HG02759 (cell line): ENCODE measurements at regions not wholly inside any gene's neighbourhood (a gene's known extent, or its start where the extent isn't known, plus 50 kb on each side); places are given as distances from the start of the nearest gene placed in this dataset.

Source experiments
- ATAC-seq: cut with Tn5 transposase; IDR thresholded peaks from one replicate; pipeline ENCODE4 v1.9.1; 2021; ENCODE audit warnings: mild to moderate bottlenecking, moderate library complexity; ENCODE audit not compliant: unreplicated experiment

DNA sequence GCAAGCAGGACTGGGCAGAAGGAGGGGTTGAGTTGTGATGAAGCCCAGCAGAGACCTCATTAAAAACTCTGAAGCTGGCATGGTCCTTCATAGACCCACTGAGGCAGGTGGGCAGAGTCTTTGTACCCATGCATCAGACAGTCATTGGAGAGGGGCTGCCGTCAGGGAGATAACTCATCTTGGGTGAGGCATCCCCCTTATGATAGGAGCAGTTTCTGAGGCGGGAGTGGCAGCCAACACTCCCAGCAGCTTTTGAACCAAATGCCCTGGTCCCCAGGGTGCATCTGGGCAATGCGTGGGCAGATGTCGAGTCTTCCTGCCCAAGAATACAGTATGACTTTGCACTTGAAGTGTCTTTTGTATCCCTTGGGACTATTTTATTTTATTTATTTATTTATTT is 68.1 kb downstream of the HTR5A start:
- no peak for ATAC-seq

DNA sequence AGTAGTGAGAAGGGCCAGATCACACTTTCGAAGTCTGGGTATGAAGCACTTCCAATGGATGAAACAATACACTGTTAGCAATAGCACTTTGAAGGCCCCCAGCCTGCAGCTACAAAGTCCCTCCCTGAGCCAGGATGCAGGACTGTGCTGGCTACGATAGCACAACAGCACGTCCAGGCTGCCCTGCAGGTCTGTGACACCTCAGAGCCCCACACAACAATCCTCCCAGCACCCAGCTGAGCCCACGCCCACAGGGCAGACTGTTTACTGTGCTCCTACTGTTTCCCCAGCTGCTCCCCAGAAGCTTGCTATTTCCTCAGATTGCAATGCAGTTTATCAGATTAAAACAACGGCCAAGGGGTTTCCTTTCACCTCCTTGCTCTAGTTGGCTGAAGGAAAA is 71.4 kb downstream of the HTR5A start:
- no peak for ATAC-seq

DNA sequence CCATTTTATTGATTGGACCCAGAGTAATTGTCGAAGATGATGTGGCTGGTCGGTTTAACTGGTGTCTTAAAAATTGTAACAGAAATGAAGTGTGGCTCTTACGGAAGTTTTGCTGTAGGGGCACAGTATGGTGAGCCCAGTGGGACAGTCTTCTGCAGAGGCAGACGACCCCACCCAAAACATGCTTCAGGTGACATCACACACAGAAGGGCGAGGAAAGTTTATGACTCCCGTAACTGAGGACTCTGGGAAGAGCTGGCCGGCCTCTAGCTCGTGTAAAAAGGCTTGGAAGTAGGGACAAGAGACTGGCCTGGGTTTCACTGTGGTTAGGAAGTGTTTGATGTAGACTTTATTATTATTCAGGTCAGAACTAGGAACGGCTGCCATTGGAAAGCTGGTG is 73.3 kb downstream of the HTR5A start:
- ATAC-seq, result no peak

DNA sequence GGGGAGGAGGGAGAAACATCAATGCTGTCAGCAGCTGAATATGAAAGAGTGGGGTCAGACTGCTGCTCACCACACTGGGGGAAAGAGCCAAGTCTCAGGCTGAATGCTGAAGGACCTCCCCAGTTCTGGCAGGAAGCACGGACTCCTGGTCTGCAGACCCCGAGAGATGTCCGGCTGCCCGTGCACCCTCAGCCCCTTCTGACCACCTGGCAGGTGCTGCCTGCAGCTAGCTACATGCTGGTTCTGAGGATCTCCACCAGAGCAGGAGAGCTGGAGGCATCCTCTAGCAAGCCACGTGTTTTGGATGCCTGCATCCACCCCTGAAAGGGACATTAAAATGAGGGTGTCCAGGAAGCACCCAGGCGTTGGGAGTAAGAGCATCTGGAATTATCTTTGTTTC is 74.2 kb downstream of the HTR5A start:
- no peak for ATAC-seq

- no peak for ATAC-seq
Measured at GRCh38 chr7:155145477-155146255, 75.5 kb downstream of the HTR5A start.

DNA sequence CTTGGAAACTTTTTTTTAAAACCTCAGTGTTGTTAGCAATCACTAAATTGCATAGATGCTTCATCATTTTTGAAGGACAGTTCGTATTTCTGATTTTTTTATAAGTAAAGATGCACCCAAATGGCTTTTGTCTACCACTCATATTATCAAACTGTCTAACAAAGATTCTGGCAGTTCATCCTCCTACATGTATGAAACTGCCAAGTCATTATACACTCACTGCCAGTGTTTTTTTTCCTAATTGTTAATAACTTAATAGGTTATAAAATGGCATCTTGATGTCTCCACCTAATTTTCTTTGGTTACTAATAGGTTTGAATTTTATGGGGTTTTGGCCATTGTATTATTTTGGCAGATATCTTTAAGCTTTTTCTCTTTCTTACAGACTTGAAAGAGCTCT is 77.0 kb downstream of the HTR5A start:
- ATAC-seq, result no peak

DNA sequence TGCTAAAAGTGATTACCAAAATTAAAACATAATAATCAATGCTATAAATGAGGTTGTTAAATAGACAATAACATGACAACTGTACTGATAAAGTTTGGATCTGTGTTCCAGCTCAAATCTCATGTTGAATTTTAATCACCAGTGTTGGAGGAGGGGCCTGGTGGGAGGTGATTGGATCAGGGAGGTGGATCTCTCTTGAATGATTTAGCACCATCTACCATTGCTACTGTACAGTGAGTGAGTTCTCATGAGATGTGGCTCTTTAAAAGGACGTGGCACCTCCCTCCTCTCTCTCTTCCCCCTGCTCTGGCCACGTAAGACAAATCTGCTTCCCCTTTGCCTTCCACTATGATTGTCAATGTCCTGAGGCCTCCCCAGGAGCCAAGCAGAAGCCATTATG is 77.5 kb downstream of the HTR5A start:
- no peak for ATAC-seq

DNA sequence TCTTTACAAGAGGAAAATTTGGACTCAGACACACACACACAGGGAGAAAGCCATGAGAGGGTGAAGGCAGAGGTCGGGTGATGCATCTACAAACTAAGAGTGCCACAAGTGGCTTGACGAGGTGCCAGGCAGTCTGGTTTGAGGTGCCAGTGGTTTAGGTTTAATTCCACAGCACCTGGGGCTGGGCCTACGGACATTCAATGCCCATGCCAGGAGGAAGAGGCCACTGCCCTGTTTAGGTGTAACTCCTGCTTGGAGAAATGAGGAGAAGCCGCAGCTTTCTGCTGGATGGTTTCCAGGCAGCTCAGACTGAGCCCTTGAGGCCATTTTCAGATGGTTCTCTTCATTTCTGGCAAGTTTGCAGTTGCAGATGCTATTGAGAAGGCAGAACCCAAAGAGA is 83.6 kb downstream of the HTR5A start:
- ATAC-seq, result no peak

GRCh38 chr7:155154586-155154985 is 84.5 kb downstream of the HTR5A start:
- ATAC-seq, result no peak

DNA sequence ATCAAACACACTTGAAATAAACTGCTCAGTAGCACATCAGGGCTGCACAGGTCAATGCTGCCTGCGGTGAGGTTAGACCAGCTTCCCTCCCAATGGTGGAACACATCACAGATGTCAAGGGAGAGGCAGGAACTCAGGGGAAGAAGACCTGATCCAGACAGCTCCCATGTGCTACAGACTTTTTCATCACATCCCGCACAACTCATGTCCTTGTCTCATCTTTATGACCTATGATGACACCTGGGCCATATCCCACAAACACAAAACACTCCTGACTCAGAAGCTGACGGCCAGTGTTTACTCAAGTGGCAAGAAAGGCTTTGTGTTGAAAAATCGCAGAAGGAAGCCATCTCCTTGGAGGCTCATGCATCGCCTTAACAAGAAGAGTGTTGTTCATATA is 91.6 kb downstream of the HTR5A start:
- ATAC-seq, result no peak

DNA sequence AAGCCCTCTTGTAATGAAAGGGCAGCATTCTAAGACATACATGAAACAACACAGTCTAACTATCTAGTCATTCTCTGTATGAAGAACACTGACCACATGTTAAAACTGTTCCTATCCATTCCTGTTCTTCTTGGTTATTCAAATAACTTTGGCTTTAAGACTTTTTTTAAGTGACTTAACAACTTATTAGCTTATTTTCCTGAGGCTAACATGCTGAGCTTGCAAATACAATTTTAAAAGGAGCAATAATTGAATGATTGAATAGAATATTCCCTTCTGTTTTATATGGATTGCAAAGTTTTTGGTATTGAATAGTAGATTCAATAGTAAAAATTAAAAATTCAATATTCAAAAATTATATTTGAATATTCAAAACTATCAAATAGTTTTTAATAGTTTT is 92.3 kb downstream of the HTR5A start:
- ATAC-seq, result no peak

GRCh38 chr7:155163696-155164095 is 93.6 kb downstream of the HTR5A start:
- no peak for ATAC-seq

- no peak for ATAC-seq
Measured at GRCh38 chr7:155164316-155164715, 94.2 kb downstream of the HTR5A start.

DNA sequence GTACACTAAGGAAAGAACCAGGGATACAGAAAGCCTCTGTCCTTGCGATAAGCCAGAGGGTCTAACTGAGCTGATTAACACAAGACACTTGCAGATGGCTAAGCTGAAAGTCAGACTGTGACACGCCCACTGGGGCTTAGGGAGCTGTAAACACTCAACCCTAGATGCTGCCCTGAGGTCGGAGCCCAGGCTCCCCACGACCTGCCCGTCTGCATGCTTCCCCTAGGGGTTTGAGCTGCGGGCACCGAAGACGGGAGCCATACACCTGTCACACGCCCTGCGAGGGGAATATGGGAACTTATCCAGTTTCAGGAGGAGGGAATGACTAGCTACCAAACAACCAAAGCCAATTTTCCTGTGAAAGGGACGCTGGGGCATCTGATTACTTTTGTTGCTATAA is 96.0 kb downstream of the HTR5A start:
- ATAC-seq, result no peak

GRCh38 chr7:155166673-155167370 is 96.7 kb downstream of the HTR5A start:
- no peak for ATAC-seq

DNA sequence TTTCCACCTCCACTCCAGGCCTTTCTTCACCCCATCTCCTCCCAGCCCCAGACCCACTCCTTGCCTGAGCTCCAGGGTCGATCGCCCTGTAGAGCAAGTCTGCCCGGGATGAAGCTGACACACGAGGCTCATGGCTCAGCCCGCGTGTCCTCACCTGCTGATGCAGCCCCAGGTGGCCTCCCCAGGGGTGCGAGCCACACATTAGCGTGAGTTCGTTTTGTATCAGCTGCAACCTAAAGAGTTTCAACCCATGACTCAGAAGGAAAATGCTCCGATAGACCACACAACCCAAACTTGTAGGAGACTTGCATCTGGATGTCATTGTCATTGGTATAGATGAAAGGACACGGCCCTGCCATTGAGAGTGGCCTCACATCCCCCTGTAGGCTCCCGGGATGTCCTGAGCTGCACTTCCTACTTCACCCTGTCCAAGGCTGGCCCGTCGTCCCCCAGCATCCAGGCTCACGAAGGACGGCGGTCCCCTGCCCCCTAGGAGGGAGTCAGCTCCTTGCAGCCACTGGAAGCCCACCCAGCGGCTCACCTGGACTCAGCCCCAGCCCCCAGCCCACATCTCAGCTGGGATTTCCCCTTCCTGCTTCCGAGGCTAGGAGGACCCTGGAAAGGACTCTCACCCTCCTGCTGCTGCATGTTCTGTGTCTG is 97.7 kb downstream of the HTR5A start:
- ATAC-seq, result no peak

GRCh38 chr7:155168597-155169480 is 98.7 kb downstream of the HTR5A start:
- ATAC-seq, result no peak

DNA sequence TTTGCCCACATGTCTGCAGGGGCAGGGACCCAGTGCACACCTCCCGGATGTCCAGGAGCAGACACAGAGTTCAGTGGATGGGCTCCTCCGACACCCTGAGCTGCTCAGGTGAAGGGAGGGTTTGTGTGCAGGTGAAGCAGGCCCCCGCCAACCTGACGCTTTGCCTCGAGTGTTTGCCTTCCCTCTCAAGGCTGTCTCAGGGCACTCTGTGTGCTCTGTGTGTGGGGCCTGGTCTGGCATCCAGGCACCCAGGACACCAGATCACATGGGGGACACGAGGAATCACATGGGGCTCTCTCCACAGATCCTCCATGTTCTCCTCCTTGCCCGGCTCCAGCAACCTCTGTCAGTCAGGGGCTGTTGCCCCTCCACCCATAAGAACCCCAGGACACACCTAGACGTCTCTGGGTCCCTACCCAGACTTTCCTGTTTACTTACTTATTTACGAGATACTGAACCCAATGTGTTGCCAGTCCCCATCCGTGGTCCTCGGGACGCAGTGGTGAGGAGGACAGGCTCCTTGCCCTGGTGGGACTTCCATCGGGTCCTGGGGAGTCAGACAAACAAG is 99.5 kb downstream of the HTR5A start:
- no peak for ATAC-seq

GRCh38 chr7:155170331-155170730 is 100.2 kb downstream of the HTR5A start:
- ATAC-seq, result no peak

DNA sequence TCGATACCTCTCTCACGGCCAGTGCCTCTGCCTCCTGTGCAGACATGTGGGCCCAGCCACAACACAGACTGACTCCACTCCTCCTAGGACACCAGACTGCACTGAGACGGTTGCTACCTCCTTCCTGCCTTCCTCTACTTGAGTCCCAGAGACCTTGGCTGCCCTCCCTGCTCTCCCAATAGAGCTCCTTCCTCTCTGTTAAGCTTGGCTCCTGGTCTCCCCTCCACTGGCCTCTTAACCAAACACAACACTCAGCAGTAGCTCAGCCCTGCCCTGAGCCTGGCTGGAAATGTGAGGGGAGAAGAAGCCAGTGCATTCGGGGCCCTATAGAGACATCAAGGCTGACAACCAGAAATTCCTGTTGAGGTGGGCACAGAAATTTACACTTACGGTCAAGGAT is 102.0 kb downstream of the HTR5A start:
- ATAC-seq, result no peak

- no peak for ATAC-seq
Measured at GRCh38 chr7:155173905-155174304, 103.8 kb downstream of the HTR5A start.
